Endothelial cell (in vitro differentiated cells): ENCODE measurements at regions not wholly inside any gene's neighbourhood (a gene's known extent, or its start where the extent isn't known, plus 50 kb on each side); places are given as distances from the start of the nearest gene placed in this dataset.

Experiments
- DNase-seq: peaks from one replicate; pipeline ENCODE4 v3.0.0; 2021; ENCODE audit warnings: low spot score
- H3K27ac Mint-ChIP-seq: one replicate; pipeline ENCODE4 v1.8.0; 2021; ENCODE audit warnings: mixed read lengths, inconsistent platforms; ENCODE audit not compliant: unreplicated experiment
- H3K27me3 Mint-ChIP-seq: one replicate; pipeline ENCODE4 v1.8.0; 2021; ENCODE audit warnings: mild to moderate bottlenecking, moderate library complexity, mixed read lengths, inconsistent platforms; ENCODE audit not compliant: unreplicated experiment
- H3K36me3 Mint-ChIP-seq: one replicate; pipeline ENCODE4 v1.8.0; 2021; ENCODE audit warnings: mild to moderate bottlenecking, low read depth, mixed read lengths, inconsistent platforms; ENCODE audit not compliant: unreplicated experiment
- H3K4me1 Mint-ChIP-seq: one replicate; pipeline ENCODE4 v1.8.0; 2021; ENCODE audit warnings: mild to moderate bottlenecking, mixed read lengths, inconsistent platforms; ENCODE audit not compliant: unreplicated experiment
- H3K4me3 Mint-ChIP-seq: one replicate; pipeline ENCODE4 v1.8.0; 2021; ENCODE audit warnings: mild to moderate bottlenecking, mixed read lengths, inconsistent platforms; ENCODE audit not compliant: unreplicated experiment
- H3K9me3 Mint-ChIP-seq: one replicate; pipeline ENCODE4 v1.8.0; 2021; ENCODE audit warnings: mixed read lengths, inconsistent platforms; ENCODE audit not compliant: unreplicated experiment
- TF ChIP-seq, protein P1 (sequence below): fragments of 200-600 bp; sonication (generic); IDR thresholded peaks from one replicate; pipeline ENCODE4 v1.5.0; 2021; ENCODE audit warnings: antibody characterized with exemption; ENCODE audit not compliant: unreplicated experiment

DNA sequence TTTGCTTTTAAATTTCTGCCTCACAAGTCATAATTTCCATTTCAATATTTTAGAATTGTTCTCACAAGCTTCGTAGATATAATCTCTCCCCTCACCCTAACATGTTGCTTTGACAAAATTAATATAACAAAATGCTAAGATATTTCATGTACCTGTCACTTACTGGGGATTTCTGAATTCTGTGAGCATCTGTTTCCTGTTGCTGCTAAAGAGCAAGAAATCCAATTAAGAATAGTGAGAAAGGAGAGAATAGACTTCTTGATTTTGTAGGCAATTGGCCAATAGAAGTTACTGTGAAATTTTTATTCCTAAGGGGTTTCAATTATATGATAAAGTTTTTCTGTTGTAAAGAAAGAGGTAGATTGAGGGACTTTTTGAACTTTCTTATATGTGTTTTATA lies 796.5 kb upstream of the ARRDC3 start:
- H3K4me3 Mint-ChIP-seq: no peak overlapping the region
- no peak overlapping the region for H3K27ac Mint-ChIP-seq
- TF ChIP-seq, protein P1, sequence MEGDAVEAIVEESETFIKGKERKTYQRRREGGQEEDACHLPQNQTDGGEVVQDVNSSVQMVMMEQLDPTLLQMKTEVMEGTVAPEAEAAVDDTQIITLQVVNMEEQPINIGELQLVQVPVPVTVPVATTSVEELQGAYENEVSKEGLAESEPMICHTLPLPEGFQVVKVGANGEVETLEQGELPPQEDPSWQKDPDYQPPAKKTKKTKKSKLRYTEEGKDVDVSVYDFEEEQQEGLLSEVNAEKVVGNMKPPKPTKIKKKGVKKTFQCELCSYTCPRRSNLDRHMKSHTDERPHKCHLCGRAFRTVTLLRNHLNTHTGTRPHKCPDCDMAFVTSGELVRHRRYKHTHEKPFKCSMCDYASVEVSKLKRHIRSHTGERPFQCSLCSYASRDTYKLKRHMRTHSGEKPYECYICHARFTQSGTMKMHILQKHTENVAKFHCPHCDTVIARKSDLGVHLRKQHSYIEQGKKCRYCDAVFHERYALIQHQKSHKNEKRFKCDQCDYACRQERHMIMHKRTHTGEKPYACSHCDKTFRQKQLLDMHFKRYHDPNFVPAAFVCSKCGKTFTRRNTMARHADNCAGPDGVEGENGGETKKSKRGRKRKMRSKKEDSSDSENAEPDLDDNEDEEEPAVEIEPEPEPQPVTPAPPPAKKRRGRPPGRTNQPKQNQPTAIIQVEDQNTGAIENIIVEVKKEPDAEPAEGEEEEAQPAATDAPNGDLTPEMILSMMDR: no peak
- H3K36me3 Mint-ChIP-seq: no peaks in the 10 kb centered on the region
- H3K27me3 Mint-ChIP-seq: no peaks in the 10 kb centered on the region
- no peaks in the 10 kb centered on the region for H3K4me1 Mint-ChIP-seq
- DNase-seq: no peak
- no peaks in the 10 kb centered on the region for H3K9me3 Mint-ChIP-seq

DNA sequence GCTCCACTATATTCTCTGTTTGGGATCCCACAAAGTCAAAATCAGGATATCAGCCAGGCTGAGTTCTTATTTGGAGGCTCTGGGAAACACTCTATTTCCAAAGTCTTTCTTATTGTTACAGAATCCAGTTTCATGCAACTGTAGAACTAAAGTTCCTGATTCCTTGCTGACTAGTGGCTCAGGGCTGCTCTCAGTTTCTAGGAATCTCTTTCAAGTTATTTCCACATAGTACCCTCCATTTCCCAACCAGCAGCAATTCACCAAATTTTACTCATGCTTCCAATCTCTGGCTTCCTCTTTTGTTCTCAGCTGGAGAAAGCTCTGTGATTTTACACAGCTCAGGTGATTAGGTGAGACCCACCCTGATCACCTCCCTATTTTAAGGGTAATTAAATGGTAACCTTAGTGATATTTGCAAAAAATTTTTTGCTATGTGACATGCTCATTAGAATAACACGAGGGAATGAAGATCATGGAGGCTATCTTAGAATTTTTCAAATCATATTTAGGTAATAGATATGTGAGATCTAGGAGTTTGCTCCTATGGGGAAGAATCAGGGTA lies 794.9 kb upstream of the ARRDC3 start:
- H3K27ac Mint-ChIP-seq: no peak overlapping the region
- H3K9me3 Mint-ChIP-seq: no peaks in the 10 kb centered on the region
- H3K36me3 Mint-ChIP-seq: no peaks in the 10 kb centered on the region

DNA sequence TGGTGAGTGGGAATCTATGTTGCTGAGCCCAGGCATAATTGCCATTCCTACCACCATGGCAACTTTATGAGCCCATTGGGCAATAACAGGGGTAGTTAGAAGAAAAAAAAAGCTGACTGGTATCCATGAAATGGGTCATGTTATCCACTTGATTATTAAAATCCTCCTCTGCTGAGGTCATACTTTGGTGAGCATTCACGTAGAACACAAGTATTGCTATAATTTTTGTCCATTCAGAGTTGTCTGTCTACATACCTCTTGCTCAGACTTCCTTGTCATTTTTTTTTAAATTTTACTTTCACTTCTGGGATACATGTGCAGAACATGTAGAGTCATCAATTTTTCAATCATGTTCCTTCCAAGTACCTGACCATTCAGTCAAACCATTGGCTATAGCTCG lies 780.8 kb upstream of the ARRDC3 start:
- no peak for DNase-seq
- Mint-ChIP-seq H3K36me3 (no peaks in the 10 kb centered on the region), H3K4me1 (no peaks in the 10 kb centered on the region), H3K27me3 (no peaks in the 10 kb centered on the region), H3K9me3 (no peaks in the 10 kb centered on the region), H3K27ac (no peak overlapping the region), H3K4me3 (no peak overlapping the region)
- TF ChIP-seq, protein P1: no peak

More for the DNA sequence above, 794.9 kb upstream of the ARRDC3 start:
- Mint-ChIP-seq H3K4me3 (no peak overlapping the region), H3K4me1 (no peaks in the 10 kb centered on the region), H3K27me3 (no peaks in the 10 kb centered on the region)
- no peak for DNase-seq
- TF ChIP-seq, protein P1: no peak

DNA sequence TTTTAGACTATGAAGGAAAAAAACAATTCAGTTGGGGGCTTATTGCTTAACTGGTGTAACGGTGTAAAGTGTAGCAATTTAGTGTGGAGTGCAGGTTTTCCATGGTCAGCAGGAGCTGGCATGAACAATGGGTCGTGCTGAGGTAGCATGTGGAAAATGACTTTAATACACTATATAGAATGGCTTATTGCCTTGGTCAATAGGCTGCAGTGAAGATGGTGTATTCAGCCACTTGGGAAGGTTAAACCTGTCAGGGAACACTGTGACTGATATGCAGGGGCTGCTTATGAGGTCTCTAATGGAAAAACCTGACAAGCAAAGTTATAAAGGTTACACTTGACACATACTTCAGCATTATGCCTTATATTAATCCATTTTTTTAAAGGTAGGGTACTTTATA lies 764.7 kb upstream of the ARRDC3 start:
- Mint-ChIP-seq H3K9me3 (no peaks in the 10 kb centered on the region), H3K27me3 (no peaks in the 10 kb centered on the region), H3K27ac (no peak overlapping the region), H3K4me3 (no peak overlapping the region), H3K4me1 (no peaks in the 10 kb centered on the region), H3K36me3 (no peaks in the 10 kb centered on the region)
- TF ChIP-seq, protein P1: no peak
- DNase-seq: no peak

DNA sequence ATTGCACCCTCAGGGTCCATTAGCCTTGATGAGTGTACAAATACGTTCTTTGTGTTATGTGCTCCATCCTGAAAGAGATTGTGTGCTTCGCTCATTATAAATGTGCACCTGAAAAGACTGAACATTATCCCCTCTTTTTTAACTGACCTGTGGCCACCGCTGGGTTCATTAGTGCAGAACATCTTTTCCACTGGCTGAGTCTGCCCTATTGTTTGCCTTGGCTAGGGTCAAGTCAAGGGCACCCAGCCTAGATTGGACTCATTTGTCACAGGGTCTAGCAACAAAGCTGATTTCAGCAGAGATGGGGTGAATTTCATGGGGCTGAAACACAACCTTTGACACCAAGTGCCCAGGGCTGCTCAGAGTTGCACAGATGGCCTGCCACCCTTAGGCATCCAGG lies 764.1 kb upstream of the ARRDC3 start:
- no peaks in the 10 kb centered on the region for H3K9me3 Mint-ChIP-seq
- no peak overlapping the region for H3K4me3 Mint-ChIP-seq
- DNase-seq: no peak
- H3K27me3 Mint-ChIP-seq: no peaks in the 10 kb centered on the region
- TF ChIP-seq, protein P1: no peak
- H3K36me3 Mint-ChIP-seq: no peaks in the 10 kb centered on the region
- no peaks in the 10 kb centered on the region for H3K4me1 Mint-ChIP-seq
- no peak overlapping the region for H3K27ac Mint-ChIP-seq
